ENCODE measurements at regions not wholly inside any gene's neighbourhood (a gene's known extent, or its start where the extent isn't known, plus 50 kb on each side); places are given as distances from the start of the nearest gene placed in this dataset.
"Not testable (repeated sequence)": the region's sequence is repeated elsewhere in the genome, so short reads cannot be mapped to it uniquely, and the experiment has no call there.

GRCh38 chr5:135167634-135168033 is 133.6 kb upstream of the PITX1 start:
- DNase-seq (ENCODE audit: low read depth, low spot score) (no peak), FAIRE-seq (no peak), ATAC-seq (no peak)
- intact Hi-C loops (cut with micrococcal nuclease; ENCODE audit: unreplicated experiment): no loop called here
- no peak for TF ChIP-seq ASH2L (IDR thresholded peaks at IDR 0.05; ENCODE audit: borderline replicate concordance, low read depth)
- no peak for TF ChIP-seq MEF2A (IDR thresholded peaks at IDR 0.05; ENCODE audit: insufficient read depth, low read depth, low read length)
- no peak for TF ChIP-seq ZBTB40 (IDR thresholded peaks at IDR 0.05; ENCODE audit: borderline replicate concordance)
- no peak for TF ChIP-seq BCL11A (IDR thresholded peaks at IDR 0.05; ENCODE audit: low read depth, low read length)
- no peak for TF ChIP-seq RELA (IDR thresholded peaks at IDR 0.05; ENCODE audit: borderline replicate concordance, partially characterized antibody)
- TF ChIP-seq, protein P1, sequence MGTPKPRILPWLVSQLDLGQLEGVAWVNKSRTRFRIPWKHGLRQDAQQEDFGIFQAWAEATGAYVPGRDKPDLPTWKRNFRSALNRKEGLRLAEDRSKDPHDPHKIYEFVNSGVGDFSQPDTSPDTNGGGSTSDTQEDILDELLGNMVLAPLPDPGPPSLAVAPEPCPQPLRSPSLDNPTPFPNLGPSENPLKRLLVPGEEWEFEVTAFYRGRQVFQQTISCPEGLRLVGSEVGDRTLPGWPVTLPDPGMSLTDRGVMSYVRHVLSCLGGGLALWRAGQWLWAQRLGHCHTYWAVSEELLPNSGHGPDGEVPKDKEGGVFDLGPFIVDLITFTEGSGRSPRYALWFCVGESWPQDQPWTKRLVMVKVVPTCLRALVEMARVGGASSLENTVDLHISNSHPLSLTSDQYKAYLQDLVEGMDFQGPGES (IDR thresholded peaks at IDR 0.05): no peak
- no peak for TF ChIP-seq RAD51 (IDR thresholded peaks at IDR 0.05)
- no peak for TF ChIP-seq NFIC (IDR thresholded peaks at IDR 0.05; ENCODE audit: low read depth, low read length)
- no peak for TF ChIP-seq SREBF2 (IDR thresholded peaks at IDR 0.05; ENCODE audit: low read length)
- no peak for TF ChIP-seq NFYB (IDR thresholded peaks at IDR 0.05; ENCODE audit: insufficient read depth, low read depth, low read length)
- TF ChIP-seq CBX3 (IDR thresholded peaks at IDR 0.05; ENCODE audit: borderline replicate concordance, low read depth): no peak
- H3K27ac ChIP-seq (ENCODE audit: control insufficient read depth, insufficient read depth): no peak overlapping the region
- peaks cover under 1 to 5% of the 10 kb centered on the region in 2 experiments; a peak in 2 of 4 replicates for H3K27me3 ChIP-seq (replicated peaks in 1 of 2; ENCODE audit: control insufficient read depth in 2 of 2, insufficient read depth in 2 of 2, low read length in 1 of 2)
- no peaks in the 10 kb centered on the region for H3K36me3 ChIP-seq (ENCODE audit: control insufficient read depth in 2 of 2, insufficient read depth in 2 of 2, low read length in 1 of 2)
- no peaks in the 10 kb centered on the region for H3K79me2 ChIP-seq (ENCODE audit: control insufficient read depth, insufficient read depth, low read length)
- no peaks in the 10 kb centered on the region for H3K4me1 ChIP-seq (ENCODE audit: control insufficient read depth, insufficient read depth, low read length)
- H4K20me1 ChIP-seq (ENCODE audit: control insufficient read depth, insufficient read depth): no peaks in the 10 kb centered on the region
- POLR2A ChIA-PET: no interaction called here
- WGBS (ENCODE audit: insufficient coverage, insufficient replicate concordance, low lambda C conversion rate, missing lambda C conversion rate): 9% methylated on average over 4 of the region's 4 CpGs
- CTCF ChIA-PET: interaction anchor here (0.7 to 0.8 kb wide), 2 partner anchors 12 to 44 kb away, joined by 3 read pairs; no protein-coding TSS in a partner anchor
- BruUV-seq (replicated peaks): no TSS peak
- H3K9ac ChIP-seq (ENCODE audit: control insufficient read depth, insufficient read depth, low read length): no peak overlapping the region
- no peaks in the 10 kb centered on the region for H3K9me3 ChIP-seq (replicated peaks; ENCODE audit: control insufficient read depth, insufficient read depth, low read length)
- SMC1A ChIA-PET (ENCODE audit: uncharacterized antibody, unreplicated experiment): no interaction called here
- H3K4me3 ChIP-seq: no peak overlapping the region
- no peak overlapping the region for H3K4me2 ChIP-seq (ENCODE audit: control insufficient read depth, insufficient read depth)
- RAD21 ChIA-PET (ENCODE audit: unreplicated experiment): no interaction called here
- in situ Hi-C loops (cut with MboI): no loop called here
- H2AFZ ChIP-seq (ENCODE audit: control insufficient read depth, low read depth, low read length): no peak overlapping the region

DNA sequence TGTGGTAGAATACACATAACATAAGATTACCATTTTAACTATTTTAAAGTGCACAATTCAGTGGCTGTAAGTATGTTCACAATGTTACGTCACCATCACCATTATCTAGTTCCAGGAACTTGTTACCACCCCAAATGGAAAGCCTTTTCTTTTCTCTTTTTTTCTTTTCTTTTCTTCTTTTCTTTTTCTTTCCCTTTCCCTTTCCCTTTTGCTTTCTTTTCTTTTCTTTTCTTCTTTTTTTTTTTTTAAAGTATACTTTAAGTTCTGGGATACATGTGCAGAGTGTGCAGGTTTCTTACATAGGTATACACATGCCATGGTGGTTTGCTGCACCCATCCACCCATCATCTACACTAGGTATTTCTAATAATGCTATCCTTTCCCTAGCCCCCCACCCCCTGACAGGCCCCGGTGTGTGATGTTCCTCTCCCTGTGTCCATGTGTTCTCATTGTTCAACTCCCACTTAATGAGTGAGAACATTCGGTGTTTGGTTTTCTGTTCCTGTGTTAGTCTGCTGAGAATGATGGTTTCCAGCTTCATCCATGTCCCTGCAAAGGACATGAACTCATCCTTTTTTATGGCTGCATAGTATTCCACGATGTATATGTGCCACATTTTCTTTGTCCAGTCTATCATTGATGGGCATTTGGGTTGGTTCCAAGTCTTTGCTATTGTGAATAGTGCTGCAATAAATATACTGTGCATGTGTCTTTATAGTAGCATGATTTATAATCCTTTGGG is 131.0 kb upstream of the PITX1 start:
- H3K4me2 ChIP-seq (ENCODE audit: control insufficient read depth, insufficient read depth); CTCF ChIA-PET; H3K9ac ChIP-seq (ENCODE audit: control insufficient read depth, insufficient read depth, low read length); intact Hi-C loops (cut with micrococcal nuclease; ENCODE audit: unreplicated experiment); H3K27me3 ChIP-seq (replicated peaks in 1 of 2; ENCODE audit: control insufficient read depth in 2 of 2, insufficient read depth in 2 of 2, low read length in 1 of 2); H3K36me3 ChIP-seq (ENCODE audit: control insufficient read depth in 2 of 2, insufficient read depth in 2 of 2, low read length in 1 of 2); RAD21 ChIA-PET (ENCODE audit: unreplicated experiment); H3K27ac ChIP-seq (ENCODE audit: control insufficient read depth, insufficient read depth); ATAC-seq; H3K4me1 ChIP-seq (ENCODE audit: control insufficient read depth, insufficient read depth, low read length); POLR2A ChIA-PET; SMC1A ChIA-PET (ENCODE audit: uncharacterized antibody, unreplicated experiment); H2AFZ ChIP-seq (ENCODE audit: control insufficient read depth, low read depth, low read length); in situ Hi-C loops (cut with MboI); H3K79me2 ChIP-seq (ENCODE audit: control insufficient read depth, insufficient read depth, low read length); H4K20me1 ChIP-seq (ENCODE audit: control insufficient read depth, insufficient read depth); DNase-seq (ENCODE audit: low read depth, low spot score); FAIRE-seq; H3K9me3 ChIP-seq (replicated peaks; ENCODE audit: control insufficient read depth, insufficient read depth, low read length); BruUV-seq (replicated peaks); H3K4me3 ChIP-seq: not testable (repeated sequence)
- 38% methylated on average over 4 of the region's 4 CpGs for WGBS (ENCODE audit: insufficient coverage, insufficient replicate concordance, low lambda C conversion rate, missing lambda C conversion rate)
